GM12874 (cell line): ENCODE measurements at regions not wholly inside any gene's neighbourhood (a gene's known extent, or its start where the extent isn't known, plus 50 kb on each side); places are given as distances from the start of the nearest gene placed in this dataset.

Experiments
- CTCF ChIP-seq: IDR thresholded peaks from 2 replicates; pipeline ENCODE4 v1.5.1; 2011; ENCODE audit warnings: low read depth, mild to moderate bottlenecking, control low read depth, low read length, moderate library complexity; ENCODE audit not compliant: insufficient read depth

GRCh38 chr7:94344826-94345225 is 49.9 kb upstream of the COL1A2 start:
- no peak for TF ChIP-seq CTCF
